GM18502 (cell line): ENCODE measurements at regions not wholly inside any gene's neighbourhood (a gene's known extent, or its start where the extent isn't known, plus 50 kb on each side); places are given as distances from the start of the nearest gene placed in this dataset.
"Not testable (repeated sequence)": the region's sequence is repeated elsewhere in the genome, so short reads cannot be mapped to it uniquely, and the experiment has no call there.

Experiments
- ATAC-seq: cut with Tn5 transposase; IDR thresholded peaks from one replicate; pipeline ENCODE4 v1.9.1; 2021; ENCODE audit warnings: mild to moderate bottlenecking; ENCODE audit not compliant: unreplicated experiment, poor library complexity

DNA sequence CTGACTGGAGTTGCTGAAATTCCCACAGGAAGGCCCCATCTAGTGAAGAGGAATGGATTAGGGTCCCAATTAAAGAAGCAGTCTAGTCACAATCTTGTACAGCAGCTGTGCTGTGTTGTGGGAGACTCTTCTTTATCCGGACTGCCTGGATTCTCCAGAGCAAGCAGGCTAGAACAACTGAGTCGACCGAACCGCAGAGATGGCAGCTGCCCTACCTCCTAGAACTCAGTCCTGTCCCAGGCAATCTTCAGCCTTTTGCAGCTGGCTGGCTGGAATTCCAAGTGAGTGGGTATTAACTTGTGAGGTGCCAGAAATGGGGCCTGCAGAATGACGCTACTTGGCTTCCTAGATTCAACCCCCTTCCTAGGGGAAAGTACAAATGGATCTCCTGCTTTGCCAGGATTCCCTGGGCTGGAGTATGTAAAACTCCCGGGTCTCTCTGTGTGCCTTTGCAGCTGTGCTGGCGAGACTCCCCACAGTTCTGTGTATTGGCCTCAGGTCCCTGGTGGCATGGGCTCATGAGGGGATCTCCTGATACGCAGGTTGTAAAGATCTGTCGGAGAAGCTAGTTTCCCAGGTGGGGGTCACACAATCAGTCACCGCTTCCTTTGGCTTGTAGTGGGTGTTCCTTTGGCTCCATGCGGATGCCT is 1952.6 kb upstream of the LRRTM1 start:
- no peak for ATAC-seq

DNA sequence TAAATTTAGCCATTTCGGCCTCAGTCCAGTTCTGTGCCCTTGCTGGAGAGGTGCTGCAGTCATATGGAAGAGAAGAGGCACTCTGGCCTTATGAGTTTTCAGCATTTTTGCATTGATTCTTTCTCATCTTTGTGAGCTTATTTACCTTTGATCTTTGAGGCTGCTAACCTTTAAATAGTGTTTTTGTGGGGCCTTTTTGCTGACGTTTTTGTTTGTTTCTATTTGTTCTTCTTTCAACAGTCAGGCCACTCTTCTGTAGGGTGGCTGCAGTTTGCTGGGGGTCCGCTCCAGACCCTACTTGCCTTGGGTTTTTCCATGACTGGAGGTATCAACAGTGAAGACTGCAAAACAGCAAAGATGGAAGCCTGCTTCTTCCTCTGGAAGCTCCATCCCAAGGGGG is 1951.7 kb upstream of the LRRTM1 start:
- ATAC-seq = no peak

DNA sequence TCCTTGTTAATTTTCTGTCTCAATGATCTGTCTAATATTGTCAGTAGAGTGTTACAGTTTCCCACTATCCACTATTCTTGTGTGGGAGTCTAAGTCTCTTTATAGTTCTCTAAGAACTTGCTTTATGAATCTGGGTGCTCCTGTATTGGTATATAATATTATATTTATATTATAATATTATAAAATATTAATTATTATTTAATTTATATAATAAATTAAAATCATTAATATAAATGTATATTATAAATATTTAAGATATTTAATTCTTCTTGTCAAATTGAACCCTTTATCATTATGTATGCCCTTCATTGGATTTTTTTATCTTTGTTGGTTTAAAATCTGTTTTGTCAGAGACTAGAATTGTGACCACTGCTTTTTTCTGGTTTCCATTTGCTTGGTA is 1950.2 kb upstream of the LRRTM1 start:
- ATAC-seq = no peak

DNA sequence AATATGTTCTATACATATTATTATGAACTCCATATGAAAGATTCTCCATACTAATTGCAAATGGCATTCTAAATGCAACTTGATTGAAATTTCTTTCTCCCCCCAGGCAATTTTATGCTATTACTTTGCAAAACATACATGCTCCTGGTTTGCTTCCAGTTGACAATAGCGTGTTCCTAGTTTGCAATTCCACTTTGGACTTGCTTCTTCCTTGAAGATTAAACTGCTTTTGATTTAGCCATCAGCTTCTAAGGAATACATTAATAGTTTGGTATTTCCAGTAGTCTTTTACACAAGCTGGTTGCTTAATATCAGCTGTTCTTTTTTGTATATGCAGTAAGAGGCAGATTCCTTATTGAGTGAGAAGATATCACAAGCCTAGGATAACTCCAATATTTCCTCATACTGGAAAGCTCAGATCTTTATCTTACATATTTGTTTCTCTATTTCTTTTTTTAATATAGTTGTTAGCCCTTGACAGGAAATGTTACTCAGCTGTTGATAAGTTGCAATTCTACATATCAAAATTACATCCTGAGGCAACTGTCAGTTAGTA is 1941.7 kb upstream of the LRRTM1 start:
- ATAC-seq = no peak

DNA sequence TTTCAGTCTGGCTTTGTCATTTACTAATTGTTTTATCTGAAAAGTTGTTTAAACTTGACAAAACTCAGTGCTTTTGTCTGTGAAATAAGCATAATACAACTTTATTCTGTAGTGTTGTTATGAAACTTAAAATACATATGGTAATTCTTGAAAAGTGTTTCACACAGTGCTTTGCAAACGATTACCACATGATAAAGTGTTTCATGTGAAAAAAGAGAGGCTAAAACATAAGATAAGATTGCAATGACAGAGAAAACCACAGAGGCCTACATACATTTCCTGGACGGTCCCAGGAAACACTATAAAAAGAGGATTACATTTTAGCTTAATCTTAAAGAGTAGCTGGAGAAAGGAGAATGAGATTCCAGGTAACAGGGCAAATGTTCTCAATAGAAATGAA is 1934.6 kb upstream of the LRRTM1 start:
- ATAC-seq = no peak

DNA sequence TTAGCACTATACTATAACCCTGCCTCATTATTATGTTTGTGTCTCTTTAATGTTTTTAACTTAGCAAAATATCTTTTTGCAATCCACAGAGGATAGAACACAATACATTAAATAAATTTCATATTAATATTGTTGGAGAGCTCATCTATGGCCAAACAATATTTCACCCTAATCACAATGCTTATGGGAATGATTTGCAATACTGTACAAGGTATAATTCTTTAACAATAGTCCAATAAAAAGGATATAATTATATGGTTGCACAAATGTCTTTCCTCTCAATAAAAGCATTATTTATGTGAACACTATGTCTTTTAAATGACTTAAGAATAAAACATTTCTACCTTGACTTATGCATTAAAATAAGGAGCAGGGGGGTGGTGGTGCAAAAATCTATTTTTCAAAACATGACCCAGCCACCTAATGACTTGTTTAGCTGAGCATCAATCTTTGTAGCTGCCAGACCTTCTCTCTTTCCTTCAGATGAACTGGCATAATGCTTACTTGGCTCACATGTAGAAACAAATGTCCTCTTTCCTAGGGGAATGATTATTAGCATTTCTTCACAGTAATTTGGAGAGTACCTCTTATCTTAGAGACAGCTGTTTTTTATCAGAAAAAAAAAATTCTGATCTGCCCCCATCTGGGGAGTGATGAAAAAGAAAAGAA is 1933.6 kb upstream of the LRRTM1 start:
- ATAC-seq = no peak

DNA sequence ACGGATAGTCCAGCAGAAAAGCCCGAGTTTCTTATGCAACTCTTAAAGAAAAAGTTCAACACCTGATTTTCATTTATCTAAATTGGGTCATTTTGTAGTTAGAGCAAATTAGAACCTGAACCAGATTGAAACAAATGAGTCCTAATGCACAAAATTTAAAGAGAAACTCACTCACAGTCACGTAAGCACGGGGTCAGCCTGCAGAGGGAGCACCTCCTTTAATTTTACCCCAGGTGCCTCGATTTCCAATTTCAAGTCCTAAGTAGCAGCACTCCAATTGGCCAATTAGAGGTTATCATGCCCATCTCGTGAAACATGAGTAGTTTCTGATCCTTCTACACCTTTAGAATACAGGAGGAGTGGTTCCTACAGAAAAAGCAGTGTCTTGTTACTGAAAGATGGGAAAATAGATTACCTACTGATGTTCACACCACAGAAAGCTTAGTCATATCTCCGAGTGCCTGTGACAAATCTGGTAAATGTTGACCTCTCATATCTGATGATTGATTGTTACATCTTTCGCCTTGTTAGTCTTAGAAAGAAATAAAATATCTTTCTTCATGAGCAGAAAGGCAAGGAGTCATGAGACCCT is 1929.8 kb upstream of the LRRTM1 start:
- no peak for ATAC-seq

DNA sequence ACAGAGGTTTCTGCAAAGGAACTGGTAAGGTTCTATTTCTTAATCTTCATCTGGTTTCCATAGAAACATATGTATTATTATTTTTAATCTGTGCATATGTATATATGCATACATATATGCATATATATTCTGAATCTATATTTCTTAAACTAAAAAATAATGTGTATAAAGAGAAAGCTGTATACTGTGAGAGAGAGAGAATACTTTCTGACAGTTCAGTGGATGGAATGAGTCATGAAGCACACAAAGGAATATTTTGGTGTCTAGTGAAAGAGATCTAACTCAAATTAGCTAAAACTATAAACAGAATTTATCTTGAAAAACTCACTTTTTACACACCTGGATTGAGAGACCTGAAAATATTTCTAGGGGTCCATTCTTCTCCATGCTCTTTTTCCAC is 1929.3 kb upstream of the LRRTM1 start:
- no peak for ATAC-seq

DNA sequence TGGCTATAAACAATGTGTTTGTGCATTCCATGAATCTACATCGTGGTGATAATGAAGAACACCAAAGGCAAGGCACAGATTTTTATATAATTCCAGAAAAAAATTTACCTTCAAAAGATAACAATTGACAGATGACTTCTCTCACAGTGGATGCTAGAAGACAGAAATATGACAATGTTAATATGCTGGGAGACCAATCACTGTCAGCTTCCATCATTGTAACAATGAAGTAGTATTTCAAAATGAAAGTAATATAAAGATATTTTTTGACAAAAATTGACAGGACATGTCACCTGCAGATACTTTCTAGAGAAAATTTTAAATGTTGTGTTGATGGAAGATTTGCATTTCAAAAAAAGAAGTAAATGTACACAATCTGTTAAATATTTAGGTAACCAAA is 1925.9 kb upstream of the LRRTM1 start:
- ATAC-seq = no peak

DNA sequence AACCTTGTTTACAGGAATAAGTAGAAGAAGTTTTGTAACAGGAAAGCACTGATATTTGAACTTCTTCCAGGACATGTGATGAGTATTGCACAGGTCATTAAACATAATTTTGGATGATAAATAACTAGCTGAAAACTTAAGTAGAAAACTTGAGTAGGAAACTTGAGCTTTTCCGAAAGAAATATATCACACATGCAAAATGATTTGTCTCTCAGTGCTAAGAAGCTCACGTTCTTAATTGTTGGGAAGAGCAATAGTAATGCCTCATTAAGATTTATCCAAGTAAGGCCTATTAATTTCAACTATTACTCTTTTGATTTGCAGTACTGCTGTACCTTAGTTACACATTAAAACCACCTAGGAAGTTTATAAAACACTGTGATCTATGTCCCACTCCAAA is 1921.9 kb upstream of the LRRTM1 start:
- ATAC-seq = no peak

DNA sequence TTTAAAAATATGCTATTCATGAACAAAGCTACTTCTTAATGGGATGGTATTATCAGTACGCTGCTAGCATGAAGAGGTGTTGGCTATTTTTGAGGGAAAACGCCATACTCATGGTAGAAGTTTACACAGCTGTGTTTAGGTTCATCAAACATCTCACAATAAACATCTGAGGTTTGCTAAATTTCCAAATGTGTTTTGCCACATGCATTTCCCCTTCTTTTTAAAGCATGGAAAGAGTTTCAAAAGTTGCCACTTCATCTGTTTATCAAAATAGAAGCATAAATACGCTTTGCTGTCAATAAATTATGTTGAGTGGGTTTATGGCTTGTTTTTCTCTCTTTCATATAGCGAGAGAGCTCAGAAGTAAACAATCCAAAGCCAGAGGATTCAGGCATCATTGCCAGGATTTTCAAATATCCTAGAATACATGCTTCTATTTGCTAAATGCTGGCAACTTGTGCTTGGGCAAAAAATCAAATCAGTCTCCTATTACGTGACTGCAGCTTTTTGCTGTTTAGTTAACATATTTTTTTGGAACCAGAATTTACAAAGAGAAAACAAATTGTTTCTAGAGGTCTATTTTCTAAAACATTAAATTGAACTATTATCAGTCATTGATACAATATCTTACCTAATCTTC is 1919.9 kb upstream of the LRRTM1 start:
- ATAC-seq = no peak

DNA sequence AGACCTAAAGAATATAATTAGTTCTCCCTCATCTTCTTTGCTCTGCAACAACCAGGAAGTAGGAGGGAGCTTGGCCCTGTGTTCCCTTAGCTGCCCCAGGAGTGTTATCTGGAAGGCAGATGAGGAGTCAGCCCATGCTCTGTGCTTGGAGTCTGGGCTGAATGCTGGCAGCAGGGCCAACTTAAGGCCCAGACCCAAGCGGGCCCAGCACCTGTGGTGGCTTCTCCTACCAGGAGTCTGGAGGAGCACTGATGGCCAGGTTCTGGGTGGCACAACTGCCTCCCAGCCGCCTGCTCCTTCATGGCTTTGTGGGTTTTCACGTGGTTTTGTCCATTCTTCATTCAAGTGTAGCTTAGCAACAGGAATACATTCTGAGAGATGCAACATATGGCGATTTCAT is 1910.7 kb upstream of the LRRTM1 start:
- no peak for ATAC-seq

DNA sequence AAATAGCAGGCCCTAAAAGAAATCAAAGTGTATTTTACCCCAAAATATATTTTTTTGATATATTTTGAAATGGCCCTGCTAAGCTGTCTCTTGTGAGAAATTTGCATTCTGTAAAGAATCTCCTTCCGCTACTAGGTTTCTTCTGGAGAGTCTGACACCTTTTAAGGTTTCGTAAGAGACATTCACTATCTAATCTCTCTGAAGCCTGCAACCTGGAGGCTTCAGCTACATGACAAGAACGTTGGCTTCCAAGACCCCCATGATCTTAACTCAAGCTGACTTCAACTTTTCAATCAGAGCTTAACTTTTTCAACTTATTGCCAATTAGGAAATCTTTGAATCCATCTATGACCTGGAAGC is 1894.9 kb upstream of the LRRTM1 start:
- ATAC-seq = no peak

DNA sequence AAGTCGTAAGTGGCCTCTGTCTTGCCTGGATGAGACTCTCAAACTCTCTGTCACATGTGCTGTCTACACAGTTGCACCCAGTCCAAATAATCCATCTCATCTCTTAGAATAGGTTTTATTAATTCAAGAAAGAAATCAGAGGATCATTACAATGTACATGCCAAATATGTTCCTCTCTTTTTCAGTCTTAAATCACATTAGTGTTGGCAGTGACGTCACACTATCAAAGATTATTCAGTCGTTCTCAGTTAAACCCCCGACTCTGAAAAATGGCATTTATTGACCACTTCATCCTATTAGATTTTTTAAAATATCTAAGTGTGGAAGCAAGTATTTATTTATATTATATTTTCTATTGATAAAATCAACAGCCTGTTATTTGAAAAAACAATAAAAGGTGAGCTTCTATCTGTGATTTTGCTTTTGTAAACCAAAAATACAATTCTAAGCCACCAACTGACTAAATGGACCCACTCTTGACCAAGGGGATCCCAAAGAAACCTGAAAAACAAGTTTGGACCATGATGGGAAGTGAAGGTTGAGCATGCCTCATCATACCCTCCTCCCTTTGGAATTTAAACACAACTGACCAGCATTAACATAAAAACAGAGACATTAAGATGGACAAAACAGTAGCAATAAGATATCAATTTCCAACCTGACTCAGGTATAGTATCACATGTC is 1894.4 kb upstream of the LRRTM1 start:
- no peak for ATAC-seq

DNA sequence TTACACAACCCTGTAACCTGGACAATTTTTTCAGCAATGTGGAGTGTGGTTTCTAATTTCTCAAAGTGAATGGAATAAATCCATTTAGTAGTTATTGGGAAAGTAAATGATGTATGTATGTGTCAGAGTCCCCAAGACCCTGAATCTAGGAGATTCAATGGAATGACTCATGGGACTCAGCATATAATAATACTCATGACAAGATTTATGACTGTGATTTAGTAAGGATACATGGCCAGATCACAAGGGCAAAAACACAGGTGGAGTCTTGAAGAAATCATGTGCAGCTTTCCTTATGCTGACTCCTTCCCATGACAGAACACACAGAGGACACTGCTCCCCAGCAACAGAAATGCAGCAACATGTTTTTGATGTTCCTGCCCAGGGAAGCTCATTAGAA is 1877.7 kb upstream of the LRRTM1 start:
- no peak for ATAC-seq

DNA sequence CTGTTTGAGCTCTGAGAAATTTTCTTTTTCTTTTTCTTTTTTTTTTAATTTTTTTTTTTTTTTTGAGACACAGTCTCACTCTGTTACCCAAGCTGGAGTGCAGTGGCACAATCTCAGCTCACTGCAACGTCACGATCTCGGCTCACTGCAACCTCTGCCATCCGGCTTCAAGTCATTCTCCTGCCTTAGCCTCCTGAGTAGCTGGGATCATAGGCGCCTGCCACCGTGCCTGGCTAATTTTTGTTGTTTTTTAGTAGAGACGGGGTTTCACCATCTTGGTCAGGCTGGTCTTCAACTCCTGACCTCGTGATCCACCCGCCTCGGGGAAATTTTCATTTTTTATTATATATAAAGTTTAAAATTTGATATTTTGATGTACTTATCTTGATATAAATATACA is 1870.7 kb upstream of the LRRTM1 start:
- not testable (repeated sequence) for ATAC-seq

DNA sequence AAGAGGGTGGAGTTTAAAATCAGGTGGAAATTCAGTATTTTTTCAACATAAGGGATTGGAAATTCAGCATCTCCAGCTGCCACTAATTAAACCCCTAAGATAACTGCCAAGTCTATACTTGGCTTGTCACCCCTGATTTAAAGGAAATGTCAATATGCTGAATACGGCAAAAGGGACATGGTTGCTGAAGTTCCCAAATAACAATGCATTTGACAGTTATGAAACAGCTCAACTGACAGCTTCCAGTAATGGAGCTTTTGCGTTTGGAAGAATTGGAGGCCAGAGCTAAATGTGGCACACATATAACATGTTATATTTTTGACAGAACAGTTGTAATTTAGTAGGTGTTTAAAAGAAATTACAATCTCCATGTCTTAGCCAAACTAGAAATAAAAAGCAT is 1867.9 kb upstream of the LRRTM1 start:
- no peak for ATAC-seq

DNA sequence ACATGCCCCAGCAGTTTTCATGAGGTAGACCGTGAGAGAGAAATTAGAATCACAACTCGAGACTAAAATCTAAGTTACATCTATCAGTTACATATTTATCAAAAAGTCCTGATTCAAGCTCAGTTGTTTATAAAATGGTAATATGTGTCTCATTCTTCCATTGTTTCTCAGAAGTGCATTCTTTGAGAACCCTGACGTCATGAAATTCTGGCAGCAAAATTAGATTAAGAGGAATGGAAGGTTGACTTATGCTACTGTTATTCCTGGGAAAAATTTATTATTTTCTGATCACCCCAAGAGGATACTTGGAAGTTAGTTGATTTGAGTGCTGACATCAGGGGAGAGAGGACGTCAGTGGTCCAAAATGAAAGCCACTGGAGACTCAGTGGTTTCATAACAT is 1864.8 kb upstream of the LRRTM1 start:
- ATAC-seq = no peak

DNA sequence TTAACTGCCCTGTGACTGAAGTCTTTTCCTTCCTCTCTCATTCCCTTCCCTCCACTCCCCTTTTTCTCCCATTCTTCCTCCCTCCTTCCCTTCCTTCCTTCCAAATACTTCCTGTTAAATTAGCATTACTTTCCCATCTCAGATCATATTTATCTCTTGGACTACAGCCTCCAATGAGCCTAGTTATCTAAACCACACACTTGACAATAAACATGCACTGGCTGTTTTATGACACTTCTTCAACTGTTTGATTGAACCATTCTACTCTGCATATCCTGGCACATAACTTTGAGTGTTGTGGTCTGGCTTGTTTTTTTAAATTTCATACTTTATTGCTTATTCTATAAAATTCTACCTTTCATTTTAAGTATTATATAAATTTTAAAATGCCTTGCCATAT is 1860.8 kb upstream of the LRRTM1 start:
- no peak for ATAC-seq

DNA sequence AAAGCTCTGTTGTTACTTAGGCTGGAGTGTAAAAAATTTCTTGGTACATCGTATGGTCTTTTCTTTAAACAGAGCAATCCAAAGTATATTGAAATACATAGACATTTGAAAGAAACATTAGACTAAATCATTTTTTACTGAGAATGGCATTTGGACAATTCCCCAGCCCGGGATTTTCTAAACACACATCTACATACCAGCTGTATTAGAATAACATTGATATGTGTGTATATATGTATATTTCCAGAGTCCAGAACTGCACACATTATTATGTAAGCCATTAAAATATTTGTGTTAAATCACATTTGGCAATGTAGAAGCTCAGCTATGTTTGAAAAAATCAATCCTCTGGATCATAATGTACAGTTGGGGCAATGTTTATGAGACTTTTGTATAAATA is 1853.6 kb upstream of the LRRTM1 start:
- no peak for ATAC-seq

DNA sequence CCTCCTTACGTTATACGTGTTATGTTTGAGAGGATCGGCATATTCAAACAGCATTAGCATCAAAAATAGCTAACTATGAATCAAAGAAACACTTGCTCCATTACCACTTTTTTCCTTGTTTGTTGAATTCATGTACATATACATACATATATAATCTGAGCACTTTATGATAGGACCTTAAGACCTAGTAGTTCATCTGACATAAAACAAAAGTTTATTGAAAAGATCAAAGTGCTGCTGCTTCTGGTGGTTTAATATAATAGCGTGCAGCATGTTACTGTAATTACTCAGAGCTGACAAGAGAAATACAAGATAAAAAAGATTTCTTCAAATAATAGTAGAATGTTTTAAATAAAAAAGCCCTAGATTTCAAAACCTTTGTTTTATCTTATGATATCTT is 1850.9 kb upstream of the LRRTM1 start:
- ATAC-seq = no peak
